GM23248 (cell line): ENCODE measurements at regions not wholly inside any gene's neighbourhood (a gene's known extent, or its start where the extent isn't known, plus 50 kb on each side); places are given as distances from the start of the nearest gene placed in this dataset.

Experiments used
- DNase-seq: peaks from one replicate; pipeline ENCODE4 v3.0.0-alpha.2; 2015
- H2AFZ ChIP-seq: fragments of 200-600 bp; sonication (generic); 2 replicates; pipeline ENCODE4 v1.6.1; 2016; ENCODE audit warnings: antibody characterized with exemption
- H3F3A ChIP-seq: fragments of 200-600 bp; sonication (generic); 2 replicates; pipeline ENCODE4 v1.6.1; 2016; ENCODE audit warnings: mild to moderate bottlenecking, antibody characterized with exemption, mixed run types; ENCODE audit not compliant: insufficient read depth
- H3K27ac ChIP-seq: fragments of 200-600 bp; sonication (generic); 2 replicates; pipeline ENCODE4 v1.5.1; 2016; ENCODE audit warnings: mild to moderate bottlenecking
- H3K27me3 ChIP-seq: fragments of 200-600 bp; sonication (generic); replicated peaks from 2 replicates; pipeline ENCODE4 v1.6.1; 2016; ENCODE audit warnings: mild to moderate bottlenecking; ENCODE audit not compliant: insufficient read depth
- H3K36me3 ChIP-seq: fragments of 200-600 bp; sonication (generic); 2 replicates; pipeline ENCODE4 v1.6.1; 2016; ENCODE audit warnings: low read depth, mild to moderate bottlenecking
- H3K4me1 ChIP-seq: fragments of 200-600 bp; sonication (generic); 2 replicates; pipeline ENCODE4 v1.6.1; 2016; ENCODE audit warnings: mild to moderate bottlenecking; ENCODE audit not compliant: insufficient read depth
- H3K4me2 ChIP-seq: fragments of 200-600 bp; sonication (generic); one replicate; pipeline ENCODE4 v1.6.1; 2016; ENCODE audit warnings: mild to moderate bottlenecking; ENCODE audit not compliant: unreplicated experiment
- H3K4me3 ChIP-seq: fragments of 200-600 bp; sonication (generic); 2 replicates; pipeline ENCODE4 v1.5.1; 2016; ENCODE audit warnings: mild to moderate bottlenecking
- H3K79me2 ChIP-seq: fragments of 200-600 bp; sonication (generic); 2 replicates; pipeline ENCODE4 v1.6.1; 2016; ENCODE audit warnings: mild to moderate bottlenecking; ENCODE audit not compliant: insufficient read depth
- H3K9ac ChIP-seq: fragments of 200-600 bp; sonication (generic); 2 replicates; pipeline ENCODE4 v1.6.1; 2016; ENCODE audit warnings: mild to moderate bottlenecking
- H3K9me2 ChIP-seq: fragments of 200-600 bp; sonication (generic); 2 replicates; pipeline ENCODE4 v1.6.1; 2016; ENCODE audit warnings: mixed run types, mild to moderate bottlenecking, moderate library complexity; ENCODE audit not compliant: insufficient read depth
- H3K9me3 ChIP-seq: fragments of 200-600 bp; sonication (generic); one replicate; pipeline ENCODE4 v1.6.1; 2017; ENCODE audit warnings: low read depth
- H4K20me1 ChIP-seq: fragments of 200-600 bp; sonication (generic); 2 replicates; pipeline ENCODE4 v1.6.0; 2016; ENCODE audit not compliant: insufficient read depth
- EZH2 ChIP-seq: fragments of 200-600 bp; sonication (generic); IDR thresholded peaks from 2 replicates; pipeline ENCODE4 v1.6.1; 2018; ENCODE audit warnings: antibody characterized with exemption, mild to moderate bottlenecking; ENCODE audit not compliant: insufficient read depth, poor library complexity, severe bottlenecking
- EZH2phosphoT487 ChIP-seq: fragments of 200-600 bp; sonication (generic); IDR thresholded peaks from 2 replicates; pipeline ENCODE4 v1.6.1; 2018; ENCODE audit warnings: antibody characterized with exemption, moderate library complexity, mild to moderate bottlenecking, low read depth; ENCODE audit not compliant: insufficient read depth
- WGBS, 2 experiments: methylation state at CpG; one replicate each; pipeline ENCODE4 v1.1.6; 2015 to 2017; ENCODE audit warnings: low lambda C conversion rate in 2 of 2, low coverage in 1 of 2; ENCODE audit errors: missing lambda C conversion rate in 2 of 2; 5-methylcytosine and 5-hydroxymethylcytosine counted together
- in situ Hi-C: fragments of 300-500 bp; cut with MboI; formaldehyde crosslinking; loops from 2 replicates; pipeline ENCODE4 v1.15.0; 2020

DNA sequence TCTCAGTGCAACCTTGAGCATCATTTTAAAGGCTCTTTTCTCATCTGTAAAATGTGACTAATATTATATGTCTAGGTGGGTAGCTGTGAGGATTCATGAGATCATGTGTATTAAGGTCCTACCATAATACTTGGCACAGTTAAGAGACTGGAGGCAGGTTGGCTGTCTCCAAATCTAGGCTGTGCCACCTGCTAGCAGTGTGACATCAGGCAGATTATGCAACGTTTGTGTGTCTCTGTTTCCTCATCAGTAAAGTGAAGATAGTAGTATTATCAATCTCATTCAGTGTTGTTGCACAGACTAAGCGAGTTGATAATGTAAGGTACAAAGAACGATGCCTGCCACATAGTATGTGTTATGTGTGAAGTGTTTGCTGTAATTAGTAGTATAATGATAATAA is 227.4 kb downstream of the SAMD5 start:
- H3K4me1 ChIP-seq, result no peaks in the 10 kb centered on the region
- H3K9me3 ChIP-seq, result no peaks in the 10 kb centered on the region
- H2AFZ ChIP-seq, result no peak overlapping the region
- no peaks in the 10 kb centered on the region for H4K20me1 ChIP-seq
- TF ChIP-seq EZH2, result no peak
- TF ChIP-seq EZH2phosphoT487, result no peak
- no peaks in the 10 kb centered on the region for H3K9me2 ChIP-seq
- 18 to 35% methylated on average over 3 of the region's 3 CpGs for WGBS, 2 experiments
- H3K9ac ChIP-seq, result no peak overlapping the region
- no peak for DNase-seq
- H3K4me3 ChIP-seq, result no peak overlapping the region
- H3K4me2 ChIP-seq, result no peak overlapping the region
- no peaks in the 10 kb centered on the region for H3F3A ChIP-seq
- H3K27ac ChIP-seq, result no peak overlapping the region
- H3K79me2 ChIP-seq, result no peaks in the 10 kb centered on the region
- H3K36me3 ChIP-seq, result no peaks in the 10 kb centered on the region
- H3K27me3 ChIP-seq, result no peaks in the 10 kb centered on the region
- in situ Hi-C loops, result no loop called here

DNA sequence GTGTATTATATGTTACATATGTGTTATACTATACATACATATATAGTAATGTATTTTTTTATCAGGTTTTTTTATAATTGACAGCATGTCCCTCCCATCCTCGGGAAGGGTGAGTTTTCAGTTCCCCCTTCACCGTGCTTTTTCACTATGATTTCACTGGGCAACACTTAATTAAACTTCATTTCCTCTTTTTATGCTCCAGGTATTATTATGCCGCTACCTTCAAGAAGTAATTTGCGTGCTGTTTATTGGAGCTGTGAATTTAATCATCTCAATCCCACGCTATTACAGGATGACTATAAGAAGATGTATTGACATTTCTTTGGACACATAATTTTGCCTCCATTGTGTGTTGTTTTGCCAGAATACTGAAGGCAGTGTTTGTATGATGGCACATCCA is 228.6 kb downstream of the SAMD5 start:
- H3K9ac ChIP-seq, result no peak overlapping the region
- H3K79me2 ChIP-seq, result no peaks in the 10 kb centered on the region
- no peaks in the 10 kb centered on the region for H4K20me1 ChIP-seq
- no peak overlapping the region for H3K4me2 ChIP-seq
- no peaks in the 10 kb centered on the region for H3K9me2 ChIP-seq
- 38 to 44% methylated on average over 5 of the region's 5 CpGs for WGBS, 2 experiments
- H3K4me3 ChIP-seq, result no peak overlapping the region
- no peaks in the 10 kb centered on the region for H3K4me1 ChIP-seq
- H3F3A ChIP-seq, result no peaks in the 10 kb centered on the region
- in situ Hi-C loops, result no loop called here
- H3K36me3 ChIP-seq, result no peaks in the 10 kb centered on the region
- H3K27ac ChIP-seq, result no peak overlapping the region
- no peak overlapping the region for H2AFZ ChIP-seq
- H3K27me3 ChIP-seq, result no peaks in the 10 kb centered on the region
- TF ChIP-seq EZH2phosphoT487 (no peak), EZH2 (no peak)
- DNase-seq, result no peak
- H3K9me3 ChIP-seq, result no peaks in the 10 kb centered on the region

DNA sequence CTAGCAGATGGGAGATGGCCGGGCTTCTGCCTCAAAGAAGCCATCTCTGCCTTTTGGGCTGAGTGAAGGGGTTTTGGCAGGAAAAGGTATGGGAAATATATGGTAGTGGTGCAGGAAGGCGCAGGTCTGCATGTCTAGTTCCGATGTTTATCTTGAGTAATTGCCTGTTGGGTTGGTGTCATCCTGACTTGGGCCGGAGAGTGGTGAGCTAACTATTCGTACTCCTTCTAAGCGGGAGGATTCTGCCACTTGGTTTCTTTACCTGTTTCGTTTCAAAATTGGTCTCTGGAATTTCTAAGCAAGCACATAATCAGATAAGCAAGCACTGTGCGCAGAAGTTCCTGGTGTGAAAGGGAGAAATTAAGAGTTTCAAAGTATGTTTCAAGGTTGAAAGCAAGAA is 229.6 kb downstream of the SAMD5 start:
- no peaks in the 10 kb centered on the region for H3K79me2 ChIP-seq
- H2AFZ ChIP-seq, result no peak overlapping the region
- H3K4me3 ChIP-seq, result no peak overlapping the region
- H3K4me2 ChIP-seq, result no peak overlapping the region
- DNase-seq, result no peak
- H3K9me3 ChIP-seq, result no peaks in the 10 kb centered on the region
- no peaks in the 10 kb centered on the region for H3F3A ChIP-seq
- 46 to 50% methylated on average over 8 of the region's 8 CpGs for WGBS, 2 experiments
- H4K20me1 ChIP-seq, result no peaks in the 10 kb centered on the region
- no peaks in the 10 kb centered on the region for H3K36me3 ChIP-seq
- in situ Hi-C loops, result no loop called here
- no peaks in the 10 kb centered on the region for H3K27me3 ChIP-seq
- no peaks in the 10 kb centered on the region for H3K9me2 ChIP-seq
- H3K9ac ChIP-seq, result no peak overlapping the region
- no peak overlapping the region for H3K27ac ChIP-seq
- TF ChIP-seq EZH2 (no peak), EZH2phosphoT487 (no peak)
- no peaks in the 10 kb centered on the region for H3K4me1 ChIP-seq

DNA sequence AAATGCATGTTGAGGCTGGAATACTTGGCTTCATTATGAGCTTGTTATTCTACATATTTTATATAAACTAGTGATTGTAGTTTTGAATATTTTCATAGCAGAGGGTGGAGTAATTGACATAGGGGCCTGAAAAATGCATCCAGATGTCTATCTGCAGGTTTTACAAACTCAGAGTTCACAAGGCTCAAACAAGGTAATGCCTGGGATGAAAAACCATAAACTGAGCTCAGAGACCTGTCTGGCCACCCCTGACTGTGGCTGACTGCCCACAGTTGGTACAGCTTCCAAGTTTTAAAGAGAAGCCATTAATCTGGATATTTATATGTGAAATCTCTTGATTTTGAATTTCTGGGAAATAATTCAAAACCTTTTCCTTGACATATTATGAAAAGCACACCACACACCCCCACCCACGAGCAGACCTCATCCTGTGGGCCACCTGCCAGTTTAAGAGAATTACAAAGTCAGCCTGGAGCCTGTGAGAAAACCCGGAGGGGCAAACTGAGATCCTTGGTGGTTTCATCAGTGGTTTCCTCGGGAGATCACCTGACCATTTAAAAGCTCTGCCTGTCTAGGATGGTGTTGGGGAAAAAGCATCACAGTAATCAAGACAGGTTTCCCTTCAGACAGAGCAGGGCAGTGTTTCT is 230.1 kb downstream of the SAMD5 start:
- H3K36me3 ChIP-seq, result no peaks in the 10 kb centered on the region
- no peaks in the 10 kb centered on the region for H3K9me3 ChIP-seq
- H3F3A ChIP-seq, result no peaks in the 10 kb centered on the region
- H3K4me3 ChIP-seq, result no peak overlapping the region
- no peak overlapping the region for H3K4me2 ChIP-seq
- H3K79me2 ChIP-seq, result no peaks in the 10 kb centered on the region
- H3K9ac ChIP-seq, result no peak overlapping the region
- no peaks in the 10 kb centered on the region for H4K20me1 ChIP-seq
- no peaks in the 10 kb centered on the region for H3K4me1 ChIP-seq
- in situ Hi-C loops, result no loop called here
- H2AFZ ChIP-seq, result no peak overlapping the region
- H3K9me2 ChIP-seq, result no peaks in the 10 kb centered on the region
- no peak for TF ChIP-seq EZH2phosphoT487
- TF ChIP-seq EZH2, result no peak
- H3K27ac ChIP-seq, result no peak overlapping the region
- WGBS, 2 experiments, result 2 to 9% methylated on average over 3 of the region's 3 CpGs
- H3K27me3 ChIP-seq, result no peaks in the 10 kb centered on the region
- no peak for DNase-seq

DNA sequence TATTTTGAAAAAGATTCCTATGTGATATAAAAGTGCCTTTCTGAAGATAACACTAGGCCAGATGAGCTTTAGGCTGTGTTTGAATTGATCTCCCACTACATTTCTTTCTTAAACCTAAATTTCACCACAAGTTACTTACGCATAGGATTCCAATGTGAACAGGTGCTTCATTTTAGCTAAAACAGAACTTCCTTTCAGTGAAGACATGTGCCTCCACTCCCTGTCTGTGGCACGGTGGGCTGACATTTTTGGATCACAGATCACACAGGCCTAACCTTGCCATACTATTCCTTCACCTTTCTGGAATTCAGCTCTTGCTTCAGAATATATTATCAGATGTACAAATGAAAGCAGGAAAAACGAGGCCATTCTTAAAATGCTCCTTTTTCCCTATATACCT is 231.8 kb downstream of the SAMD5 start:
- Histone ChIP-seq H3K36me3 (no peaks in the 10 kb centered on the region), H3K27ac (no peak overlapping the region), H3K9me3 (no peaks in the 10 kb centered on the region), H2AFZ (no peak overlapping the region), H4K20me1 (no peaks in the 10 kb centered on the region), H3K79me2 (no peaks in the 10 kb centered on the region), H3K9me2 (no peaks in the 10 kb centered on the region), H3K4me3 (no peak overlapping the region), H3K27me3 (no peaks in the 10 kb centered on the region), H3K4me1 (no peaks in the 10 kb centered on the region), H3K9ac (no peak overlapping the region), H3K4me2 (no peak overlapping the region), H3F3A (no peaks in the 10 kb centered on the region)
- TF ChIP-seq EZH2phosphoT487 (no peak), EZH2 (no peak)
- WGBS, 2 experiments, result 35 to 37% methylated on average over 3 of the region's 3 CpGs
- in situ Hi-C loops, result no loop called here
- DNase-seq, result no peak
